Hepatocyte (in vitro differentiated cells): ENCODE measurements at regions not wholly inside any gene's neighbourhood (a gene's known extent, or its start where the extent isn't known, plus 50 kb on each side); places are given as distances from the start of the nearest gene placed in this dataset.
A peak's percentile ranks its signal among the peaks of the same experiment; 100 is the strongest.

Source experiments
- DNase-seq: peaks from one replicate; pipeline ENCODE4 v3.0.0-alpha.2; 2016; ENCODE audit warnings: low spot score
- H2AFZ ChIP-seq: fragments of 200-600 bp; sonication (generic); 2 replicates; pipeline ENCODE4 v1.6.0; 2016; ENCODE audit warnings: antibody characterized with exemption, mild to moderate bottlenecking
- H3K27ac ChIP-seq: fragments of 200-600 bp; sonication (generic); 2 replicates; pipeline ENCODE4 v1.5.1; 2016; ENCODE audit warnings: mild to moderate bottlenecking
- H3K27me3 ChIP-seq: fragments of 200-600 bp; sonication (generic); 2 replicates; pipeline ENCODE4 v1.6.1; 2016
- H3K36me3 ChIP-seq: fragments of 200-600 bp; sonication (generic); replicated peaks from 2 replicates; pipeline ENCODE4 v1.5.1; 2016; ENCODE audit warnings: low read depth; ENCODE audit not compliant: insufficient read depth
- H3K4me1 ChIP-seq: fragments of 200-600 bp; sonication (generic); 2 replicates; pipeline ENCODE4 v1.5.1; 2016; ENCODE audit warnings: mild to moderate bottlenecking, moderate library complexity; ENCODE audit not compliant: insufficient read depth
- H3K4me2 ChIP-seq: fragments of 200-600 bp; sonication (generic); 2 replicates; pipeline ENCODE4 v1.6.0; 2016
- H3K4me3 ChIP-seq: fragments of 200-600 bp; sonication (generic); 2 replicates; pipeline ENCODE4 v1.5.1; 2016; ENCODE audit warnings: mild to moderate bottlenecking
- H3K79me2 ChIP-seq: fragments of 200-600 bp; sonication (generic); 2 replicates; pipeline ENCODE4 v1.6.0; 2017; ENCODE audit warnings: mild to moderate bottlenecking
- H3K9me2 ChIP-seq: fragments of 200-600 bp; sonication (generic); replicated peaks from 2 replicates; pipeline ENCODE4 v1.6.0; 2017; ENCODE audit warnings: mild to moderate bottlenecking; ENCODE audit not compliant: insufficient read depth
- H3K9me3 ChIP-seq: fragments of 200-600 bp; sonication (generic); 2 replicates; pipeline ENCODE4 v1.5.1; 2016; ENCODE audit warnings: low read depth, mild to moderate bottlenecking
- H4K20me1 ChIP-seq: fragments of 200-600 bp; sonication (generic); 2 replicates; pipeline ENCODE4 v1.6.0; 2016; ENCODE audit warnings: mild to moderate bottlenecking; ENCODE audit not compliant: insufficient read depth, poor library complexity, severe bottlenecking
- CTCF ChIP-seq: fragments of 200-600 bp; sonication (generic); IDR thresholded peaks from 2 replicates; pipeline ENCODE4 v1.5.1; 2016; ENCODE audit warnings: antibody characterized with exemption, mild to moderate bottlenecking; ENCODE audit not compliant: poor library complexity
- EZH2 ChIP-seq: fragments of 200-600 bp; sonication (generic); IDR thresholded peaks from 2 replicates; pipeline ENCODE4 v1.6.1; 2016; ENCODE audit warnings: antibody characterized with exemption, mild to moderate bottlenecking, borderline replicate concordance
- EZH2phosphoT487 ChIP-seq: fragments of 200-600 bp; sonication (generic); IDR thresholded peaks from one replicate; pipeline ENCODE4 v1.6.1; 2018; ENCODE audit warnings: antibody characterized with exemption, mild to moderate bottlenecking, low read depth, moderate library complexity; ENCODE audit not compliant: unreplicated experiment, severe bottlenecking
- WGBS: methylation state at CpG from one replicate; pipeline ENCODE4 v1.1.6; 2016; ENCODE audit warnings: low lambda C conversion rate; ENCODE audit errors: missing lambda C conversion rate; 5-methylcytosine and 5-hydroxymethylcytosine counted together

DNA sequence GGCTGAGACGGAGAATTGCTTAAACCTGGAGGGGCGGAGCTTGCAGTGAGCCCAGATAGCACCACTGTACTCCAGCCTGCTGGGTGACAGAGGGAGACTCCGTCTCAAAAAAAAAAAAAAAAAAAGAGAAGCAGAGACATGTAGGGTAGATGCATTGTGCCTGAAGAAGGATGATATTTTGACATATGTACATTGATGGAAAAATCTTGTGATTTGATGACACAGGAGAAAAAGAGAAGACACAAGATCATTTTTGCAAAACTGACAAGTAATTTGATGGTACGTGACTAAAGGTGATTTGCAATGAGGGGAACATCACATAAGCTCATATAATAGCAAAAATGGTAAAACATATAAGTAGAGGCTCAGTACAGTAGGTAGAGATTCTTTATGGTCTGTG, 340.1 kb upstream of the FSTL5 start:
- no peak overlapping the region for H3K4me3 ChIP-seq
- no peak overlapping the region for H2AFZ ChIP-seq
- H3K36me3 ChIP-seq: no peaks in the 10 kb centered on the region
- no peaks in the 10 kb centered on the region for H3K27me3 ChIP-seq
- no peaks in the 10 kb centered on the region for H3K79me2 ChIP-seq
- no peaks in the 10 kb centered on the region for H4K20me1 ChIP-seq
- H3K9me3 ChIP-seq: no peaks in the 10 kb centered on the region
- H3K27ac ChIP-seq: no peak overlapping the region
- no peaks in the 10 kb centered on the region for H3K4me1 ChIP-seq
- no peak for TF ChIP-seq EZH2
- TF ChIP-seq EZH2phosphoT487: no peak
- TF ChIP-seq CTCF: no peak
- H3K9me2 ChIP-seq: no peaks in the 10 kb centered on the region
- DNase-seq: no peak
- no peak overlapping the region for H3K4me2 ChIP-seq
- 93% methylated on average over 4 of the region's 4 CpGs for WGBS

DNA sequence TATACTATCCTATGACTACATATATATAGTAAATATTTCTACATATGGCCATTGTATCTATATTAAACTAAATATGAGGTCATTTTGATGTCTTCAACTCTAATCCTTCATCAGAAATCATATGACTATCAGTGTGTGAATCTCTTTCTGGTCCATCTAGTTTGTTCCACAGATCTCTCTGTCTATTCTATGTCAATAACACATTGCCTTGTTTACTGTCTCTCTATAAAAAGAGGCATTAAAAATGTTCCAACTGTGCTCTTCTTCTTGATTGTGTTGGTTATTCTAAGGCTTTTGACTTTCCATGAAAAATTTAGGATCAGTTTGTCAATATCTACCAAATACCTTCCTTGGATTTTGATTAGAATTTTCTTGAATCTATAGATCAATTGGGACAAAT, 338.3 kb upstream of the FSTL5 start:
- H3K9me3 ChIP-seq: no peaks in the 10 kb centered on the region
- H3K27me3 ChIP-seq: no peaks in the 10 kb centered on the region
- no peak for TF ChIP-seq EZH2
- TF ChIP-seq EZH2phosphoT487: no peak
- no peak for TF ChIP-seq CTCF
- H3K4me2 ChIP-seq: no peak overlapping the region
- H3K36me3 ChIP-seq: no peaks in the 10 kb centered on the region
- no peak overlapping the region for H2AFZ ChIP-seq
- H3K27ac ChIP-seq: no peak overlapping the region
- H4K20me1 ChIP-seq: no peaks in the 10 kb centered on the region
- no peaks in the 10 kb centered on the region for H3K9me2 ChIP-seq
- H3K4me3 ChIP-seq: no peak overlapping the region
- no peak for DNase-seq
- no peaks in the 10 kb centered on the region for H3K4me1 ChIP-seq
- H3K79me2 ChIP-seq: no peaks in the 10 kb centered on the region

- 84% methylated on average over 1 of the region's 1 CpG for WGBS
- no peaks in the 10 kb centered on the region for H3K27me3 ChIP-seq
- TF ChIP-seq EZH2phosphoT487: no peak
- TF ChIP-seq CTCF: peak; percentile 49
- no peak overlapping the region for H3K27ac ChIP-seq
- H3K9me2 ChIP-seq: no peaks in the 10 kb centered on the region
- no peak overlapping the region for H2AFZ ChIP-seq
- H3K4me3 ChIP-seq: no peak overlapping the region
- no peak overlapping the region for H3K4me2 ChIP-seq
- DNase-seq: no peak
- no peaks in the 10 kb centered on the region for H3K36me3 ChIP-seq
- no peaks in the 10 kb centered on the region for H3K9me3 ChIP-seq
- H3K4me1 ChIP-seq: no peaks in the 10 kb centered on the region
- H3K79me2 ChIP-seq: no peaks in the 10 kb centered on the region
- no peaks in the 10 kb centered on the region for H4K20me1 ChIP-seq
These were observed 335.7 kb upstream of the FSTL5 start for GRCh38 chr4:162499478-162499877.

GRCh38 chr4:162498168-162498567, 334.4 kb upstream of the FSTL5 start:
- Histone ChIP-seq H3K27me3 (no peaks in the 10 kb centered on the region), H3K36me3 (no peaks in the 10 kb centered on the region), H3K4me2 (peak overlapping the region; percentile 61), H3K4me1 (no peaks in the 10 kb centered on the region), H3K4me3 (no peak overlapping the region), H2AFZ (no peak overlapping the region), H3K9me3 (no peaks in the 10 kb centered on the region), H4K20me1 (no peaks in the 10 kb centered on the region), H3K27ac (no peak overlapping the region), H3K9me2 (no peaks in the 10 kb centered on the region), H3K79me2 (no peaks in the 10 kb centered on the region)
- TF ChIP-seq CTCF: no peak
- no peak for TF ChIP-seq EZH2phosphoT487
- no peak for TF ChIP-seq EZH2
- 42% methylated on average over 2 of the region's 2 CpGs for WGBS
- no peak for DNase-seq
